ENCODE measurements at regions not wholly inside any gene's neighbourhood (a gene's known extent, or its start where the extent isn't known, plus 50 kb on each side); places are given as distances from the start of the nearest gene placed in this dataset.

DNA sequence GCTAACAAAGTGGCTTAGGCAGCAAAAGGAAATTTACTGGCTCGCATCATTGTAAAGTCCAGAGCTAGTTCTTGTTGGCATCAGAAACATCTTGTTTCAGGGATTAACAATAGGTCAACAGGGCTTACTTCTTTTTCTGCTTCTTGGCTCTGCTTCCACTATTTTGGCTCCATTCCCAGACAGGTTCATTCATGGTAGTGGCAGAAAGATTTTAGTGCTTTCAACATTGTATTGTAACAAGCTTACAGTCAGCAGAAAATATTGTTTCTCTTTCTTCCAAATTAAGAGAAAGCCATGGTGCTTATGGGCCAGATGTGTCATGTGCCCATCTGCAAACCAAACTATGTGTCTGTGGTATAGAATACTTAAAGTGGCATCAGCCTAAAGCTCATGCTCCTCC, 315.6 kb downstream of the RAB38 start:
- peak; percentile 10 to 33 for DNase-seq
- Histone ChIP-seq H3K9me3 (no peaks in the 10 kb centered on the region), H3K36me3 (no peaks in the 10 kb centered on the region), H3K4me1 (no peaks in the 10 kb centered on the region), H3K27me3 (no peaks in the 10 kb centered on the region), H3K4me3 (replicated peaks in 1 of 3) (no peak overlapping the region), H3K27ac (no peak overlapping the region)
- intact Hi-C loops (cut with DNase I) = no loop called here
- 13 to 30% methylated on average over 1 of the region's 1 CpG for WGBS, 2 donors
- TF ChIP-seq CTCF (IDR thresholded peaks at IDR 0.05) (no peak), POLR2A (IDR thresholded peaks at IDR 0.05) (no peak)

GRCh38 chr11:87851827-87852226, 323.4 kb downstream of the RAB38 start:
- Histone ChIP-seq H3K27ac (no peak overlapping the region), H3K36me3 (no peaks in the 10 kb centered on the region), H3K27me3 (no peaks in the 10 kb centered on the region), H3K4me1 (no peaks in the 10 kb centered on the region), H3K4me3 (replicated peaks in 1 of 3) (no peak overlapping the region), H3K9me3 (no peaks in the 10 kb centered on the region)
- WGBS, 2 donors = 29 to 39% methylated on average over 1 of the region's 1 CpG
- TF ChIP-seq POLR2A (IDR thresholded peaks at IDR 0.05) (no peak), CTCF (IDR thresholded peaks at IDR 0.05) (no peak)
- intact Hi-C loops (cut with DNase I) = no loop called here
- no peak for DNase-seq

DNA sequence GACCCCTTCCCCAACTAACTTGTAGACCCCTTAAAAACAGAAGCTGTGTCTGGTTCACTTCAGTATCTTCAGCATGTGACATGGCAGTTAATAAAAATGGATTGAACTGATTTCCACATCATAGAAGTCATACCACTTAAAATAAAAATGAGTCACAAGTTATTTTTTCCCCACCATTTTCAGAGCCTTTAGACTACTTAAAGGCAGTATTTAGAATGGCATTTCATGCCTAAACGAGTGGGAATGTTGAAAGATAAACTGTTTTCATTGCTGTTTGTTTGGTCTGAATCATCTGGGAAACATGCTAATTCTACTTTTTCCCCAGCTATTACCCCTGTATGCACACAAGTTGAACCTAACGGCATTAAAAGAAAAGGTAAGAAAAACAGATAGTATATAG, 324.0 kb downstream of the RAB38 start:
- 21 to 30% methylated on average over 2 of the region's 2 CpGs for WGBS, 2 donors
- intact Hi-C loops (cut with DNase I) = no loop called here

GRCh38 chr11:87849216-87849615, 326.0 kb downstream of the RAB38 start:
- TF ChIP-seq CTCF (IDR thresholded peaks at IDR 0.05) (no peak), POLR2A (IDR thresholded peaks at IDR 0.05) (no peak)
- intact Hi-C loops (cut with DNase I) = no loop called here
- no peaks in the 10 kb centered on the region for H3K36me3 ChIP-seq

More for the DNA sequence above, 324.0 kb downstream of the RAB38 start:
- TF ChIP-seq POLR2A (IDR thresholded peaks at IDR 0.05) (no peak), CTCF (IDR thresholded peaks at IDR 0.05) (no peak)
- Histone ChIP-seq H3K36me3 (no peaks in the 10 kb centered on the region), H3K27ac (no peak overlapping the region), H3K4me1 (no peaks in the 10 kb centered on the region), H3K4me3 (replicated peaks in 1 of 3) (no peak overlapping the region), H3K27me3 (no peaks in the 10 kb centered on the region), H3K9me3 (no peaks in the 10 kb centered on the region)
- DNase-seq = no peak

DNA sequence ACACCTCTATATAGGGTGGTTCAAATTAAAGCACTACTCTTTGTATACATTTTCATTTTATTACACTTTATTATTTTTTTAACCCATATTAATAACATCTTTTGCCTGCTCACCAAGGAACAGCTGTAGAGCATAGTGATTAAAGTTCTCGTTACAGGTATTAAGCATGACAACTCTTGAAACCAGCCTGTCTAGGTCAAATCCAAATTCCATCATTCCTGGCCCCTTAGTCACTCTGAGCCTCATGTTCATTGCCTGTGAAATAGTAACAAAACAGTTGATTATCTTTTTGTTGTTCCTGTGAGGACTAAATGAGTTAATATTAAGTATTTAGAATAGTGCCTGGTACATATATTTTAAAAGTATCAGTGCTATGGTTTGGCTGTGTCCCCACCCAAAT, 334.5 kb downstream of the RAB38 start:
- Histone ChIP-seq H3K4me1 (no peaks in the 10 kb centered on the region), H3K4me3 (replicated peaks in 1 of 3) (no peak overlapping the region), H3K36me3 (no peaks in the 10 kb centered on the region), H3K9me3 (no peaks in the 10 kb centered on the region), H3K27me3 (no peaks in the 10 kb centered on the region), H3K27ac (no peak overlapping the region)
- DNase-seq = no peak
- intact Hi-C loops (cut with DNase I) = no loop called here
- TF ChIP-seq POLR2A (IDR thresholded peaks at IDR 0.05) (no peak), CTCF (IDR thresholded peaks at IDR 0.05) (no peak)
- WGBS, 2 donors = 84 to 86% methylated on average over 1 of the region's 1 CpG

More at GRCh38 chr11:87849216-87849615, 326.0 kb downstream of the RAB38 start:
- Histone ChIP-seq H3K4me1 (no peaks in the 10 kb centered on the region), H3K27me3 (no peaks in the 10 kb centered on the region), H3K4me3 (replicated peaks in 1 of 3) (no peak overlapping the region), H3K9me3 (no peaks in the 10 kb centered on the region), H3K27ac (no peak overlapping the region)
- 86 to 94% methylated on average over 2 of the region's 2 CpGs for WGBS, 2 donors
- DNase-seq = no peak
